CD1c-positive myeloid dendritic cell (primary cell): ENCODE measurements at regions not wholly inside any gene's neighbourhood (a gene's known extent, or its start where the extent isn't known, plus 50 kb on each side); places are given as distances from the start of the nearest gene placed in this dataset.
"Not testable (repeated sequence)": the region's sequence is repeated elsewhere in the genome, so short reads cannot be mapped to it uniquely, and the experiment has no call there.

Experiments used
- DNase-seq: peaks from one replicate; pipeline ENCODE4 v3.0.0-alpha.2; 2016; ENCODE audit errors: extremely low spot score

GRCh38 chr5:106454050-106454449 is 1216.7 kb downstream of the EFNA5 start:
- no peak for DNase-seq

- DNase-seq = no peak
These were observed 1218.7 kb downstream of the EFNA5 start for GRCh38 chr5:106451998-106452397.

GRCh38 chr5:106443746-106444145 is 1227.0 kb downstream of the EFNA5 start:
- no peak for DNase-seq

GRCh38 chr5:106435185-106435584 is 1235.6 kb downstream of the EFNA5 start:
- DNase-seq = no peak

GRCh38 chr5:106430733-106431132 is 1240.0 kb downstream of the EFNA5 start:
- not testable (repeated sequence) for DNase-seq

- DNase-seq = no peak
These were observed 1247.4 kb downstream of the EFNA5 start for GRCh38 chr5:106423109-106423897.

GRCh38 chr5:106420102-106420501 is 1250.6 kb downstream of the EFNA5 start:
- DNase-seq = no peak

GRCh38 chr5:106418196-106418595 is 1252.5 kb downstream of the EFNA5 start:
- DNase-seq = no peak

- no peak for DNase-seq
These were observed 1253.2 kb downstream of the EFNA5 start for GRCh38 chr5:106417566-106417965.

GRCh38 chr5:106417163-106417562 is 1253.6 kb downstream of the EFNA5 start:
- DNase-seq = no peak

- no peak for DNase-seq
These were observed 1255.2 kb downstream of the EFNA5 start for GRCh38 chr5:106415541-106415940.

GRCh38 chr5:106414342-106414741 is 1256.4 kb downstream of the EFNA5 start:
- no peak for DNase-seq

- no peak for DNase-seq
These were observed 1258.1 kb downstream of the EFNA5 start for GRCh38 chr5:106412606-106413005.

GRCh38 chr5:106408570-106408969 is 1262.2 kb downstream of the EFNA5 start:
- DNase-seq = no peak

GRCh38 chr5:106408141-106408540 is 1262.6 kb downstream of the EFNA5 start:
- no peak for DNase-seq

- no peak for DNase-seq
These were observed 1269.2 kb downstream of the EFNA5 start for GRCh38 chr5:106401561-106401960.

- no peak for DNase-seq
These were observed 1271.3 kb downstream of the EFNA5 start for GRCh38 chr5:106399391-106399790.

GRCh38 chr5:106397700-106398099 is 1273.0 kb downstream of the EFNA5 start:
- no peak for DNase-seq

- DNase-seq = no peak
These were observed 1277.5 kb downstream of the EFNA5 start for GRCh38 chr5:106393276-106393675.

GRCh38 chr5:106392766-106393165 is 1278.0 kb downstream of the EFNA5 start:
- no peak for DNase-seq

GRCh38 chr5:106387767-106388166 is 1283.0 kb downstream of the EFNA5 start:
- DNase-seq = not testable (repeated sequence)

GRCh38 chr5:106386287-106386686 is 1284.5 kb downstream of the EFNA5 start:
- DNase-seq = no peak

GRCh38 chr5:106380736-106381135 is 1290.0 kb downstream of the EFNA5 start:
- DNase-seq = no peak

- DNase-seq = no peak
These were observed 1294.2 kb downstream of the EFNA5 start for GRCh38 chr5:106376522-106376921.
